ENCODE measurements at regions not wholly inside any gene's neighbourhood (a gene's known extent, or its start where the extent isn't known, plus 50 kb on each side); places are given as distances from the start of the nearest gene placed in this dataset.
"Not testable (repeated sequence)": the region's sequence is repeated elsewhere in the genome, so short reads cannot be mapped to it uniquely, and the experiment has no call there.

GRCh38 chr4:162943263-162943662 lies 223.4 kb downstream of the NAF1 start:
- no peak for DNase-seq (ENCODE audit: low read depth, low spot score)

- no peak for DNase-seq (ENCODE audit: low read depth, low spot score)
These were observed 227.8 kb downstream of the NAF1 start for GRCh38 chr4:162938738-162939485.

- no peak for DNase-seq (ENCODE audit: low read depth, low spot score)
These were observed 231.5 kb downstream of the NAF1 start for GRCh38 chr4:162935214-162935613.

GRCh38 chr4:162931286-162931685 lies 235.4 kb downstream of the NAF1 start:
- DNase-seq (ENCODE audit: low read depth, low spot score): no peak

- DNase-seq (ENCODE audit: low read depth, low spot score): no peak
These were observed 245.4 kb downstream of the NAF1 start for GRCh38 chr4:162921178-162921785.

- no peak for DNase-seq (ENCODE audit: low read depth, low spot score)
These were observed 246.0 kb downstream of the NAF1 start for GRCh38 chr4:162920649-162921048.

GRCh38 chr4:162912482-162912881 lies 254.2 kb downstream of the NAF1 start:
- no peak for DNase-seq (ENCODE audit: low read depth, low spot score)

- DNase-seq (ENCODE audit: low read depth, low spot score): no peak
These were observed 255.3 kb downstream of the NAF1 start for GRCh38 chr4:162911349-162911748.

- no peak for DNase-seq (ENCODE audit: low read depth, low spot score)
These were observed 256.7 kb downstream of the NAF1 start for GRCh38 chr4:162909952-162910351.

- no peak for DNase-seq (ENCODE audit: low read depth, low spot score)
These were observed 272.3 kb downstream of the NAF1 start for GRCh38 chr4:162894387-162894786.

- no peak for DNase-seq (ENCODE audit: low read depth, low spot score)
These were observed 274.6 kb downstream of the NAF1 start for GRCh38 chr4:162891788-162892707.

- DNase-seq (ENCODE audit: low read depth, low spot score): no peak
These were observed 288.6 kb downstream of the NAF1 start for GRCh38 chr4:162878096-162878495.

- DNase-seq (ENCODE audit: low read depth, low spot score): no peak
These were observed 291.9 kb downstream of the NAF1 start for GRCh38 chr4:162874748-162875147.

- DNase-seq (ENCODE audit: low read depth, low spot score): no peak
These were observed 294.7 kb downstream of the NAF1 start for GRCh38 chr4:162871990-162872389.

GRCh38 chr4:162869157-162869556 lies 297.5 kb downstream of the NAF1 start:
- no peak for DNase-seq (ENCODE audit: low read depth, low spot score)

- no peak for DNase-seq (ENCODE audit: low read depth, low spot score)
These were observed 300.1 kb downstream of the NAF1 start for GRCh38 chr4:162866565-162866964.

GRCh38 chr4:162865102-162865501 lies 301.6 kb downstream of the NAF1 start:
- DNase-seq (ENCODE audit: low read depth, low spot score): no peak

GRCh38 chr4:162853788-162854187 lies 312.9 kb downstream of the NAF1 start:
- DNase-seq (ENCODE audit: low read depth, low spot score): no peak

GRCh38 chr4:162852642-162853041 lies 314.0 kb downstream of the NAF1 start:
- no peak for DNase-seq (ENCODE audit: low read depth, low spot score)

- not testable (repeated sequence) for DNase-seq (ENCODE audit: low read depth, low spot score)
These were observed 315.4 kb downstream of the NAF1 start for GRCh38 chr4:162851241-162851758.

- no peak for DNase-seq (ENCODE audit: low read depth, low spot score)
These were observed 316.8 kb downstream of the NAF1 start for GRCh38 chr4:162849937-162850336.

GRCh38 chr4:162847945-162848549 lies 318.6 kb downstream of the NAF1 start:
- DNase-seq (ENCODE audit: low read depth, low spot score): no peak
